Skeletal muscle cell (primary cell): ENCODE measurements at regions not wholly inside any gene's neighbourhood (a gene's known extent, or its start where the extent isn't known, plus 50 kb on each side); places are given as distances from the start of the nearest gene placed in this dataset.

ENCODE experiments used
- DNase-seq: peaks from one replicate; pipeline ENCODE4 v3.0.0-alpha.2; 2010; ENCODE audit warnings: low read depth
- H3K4me3 ChIP-seq: 2 replicates; pipeline ENCODE4 v1.5.1; 2011; ENCODE audit warnings: low read depth, mild to moderate bottlenecking, control low read depth, low read length, moderate library complexity

DNA sequence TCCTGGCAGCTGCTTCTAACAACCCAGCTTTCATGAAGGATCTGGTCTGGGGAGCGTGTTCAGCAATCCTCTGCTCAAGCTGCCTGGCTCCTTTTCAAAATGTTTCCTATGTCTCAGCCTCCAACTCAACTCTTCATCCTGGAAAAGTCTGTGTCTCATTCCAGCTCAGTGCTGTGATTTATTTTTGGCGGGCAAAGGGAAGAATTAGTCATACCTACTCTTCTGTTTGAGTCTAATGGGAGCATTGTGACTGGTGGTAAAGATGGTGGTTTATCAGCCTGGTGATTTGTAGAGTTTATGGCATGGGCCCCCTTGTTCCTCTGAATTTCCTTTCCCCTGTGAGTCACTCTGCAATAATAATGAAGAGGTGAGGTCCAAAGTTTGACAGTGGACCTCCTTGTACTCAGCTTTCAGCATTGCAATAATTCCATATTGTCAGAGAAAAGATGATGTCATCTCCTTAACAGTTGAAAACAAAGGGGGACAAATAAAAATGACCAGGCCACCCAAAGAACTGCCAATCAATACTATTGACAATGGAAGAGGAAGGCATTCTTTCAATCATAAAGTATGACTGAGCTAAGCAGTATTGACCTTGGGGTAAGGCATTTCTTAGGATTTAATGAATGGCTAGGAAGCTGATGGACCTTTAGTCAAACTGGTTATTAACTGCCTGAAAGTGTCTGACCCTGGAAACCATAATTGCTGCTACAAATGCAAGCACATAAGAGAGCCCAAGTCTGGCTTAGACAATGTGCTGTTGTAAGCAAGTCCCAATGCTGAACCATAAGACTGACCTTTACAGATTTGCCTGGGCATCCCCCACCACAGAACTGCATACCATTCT lies 204.7 kb upstream of the MCTP2 start:
- DNase-seq, result peak; percentile 73
- H3K4me3 ChIP-seq, result no peak overlapping the region

DNA sequence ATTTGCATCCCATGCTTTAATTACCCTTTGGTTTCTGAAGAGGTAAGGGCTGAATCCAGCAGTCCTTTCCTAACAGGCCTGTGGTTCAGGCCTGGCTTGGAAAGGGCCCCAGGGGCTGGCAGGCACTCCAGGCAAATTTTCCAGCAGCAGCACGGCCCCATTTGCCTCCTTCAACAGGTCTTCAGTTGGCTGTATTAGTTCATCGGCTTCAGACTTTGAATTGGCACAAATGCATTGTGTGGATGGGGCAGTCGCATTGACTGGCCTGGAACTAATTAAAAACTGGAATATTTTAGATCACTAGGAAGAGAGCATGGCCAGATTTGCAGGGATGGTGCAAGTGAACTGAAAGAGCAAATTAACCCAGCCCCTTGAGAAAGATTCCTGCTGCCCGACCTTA lies 207.8 kb upstream of the MCTP2 start:
- no peak for DNase-seq
- H3K4me3 ChIP-seq, result no peak overlapping the region

DNA sequence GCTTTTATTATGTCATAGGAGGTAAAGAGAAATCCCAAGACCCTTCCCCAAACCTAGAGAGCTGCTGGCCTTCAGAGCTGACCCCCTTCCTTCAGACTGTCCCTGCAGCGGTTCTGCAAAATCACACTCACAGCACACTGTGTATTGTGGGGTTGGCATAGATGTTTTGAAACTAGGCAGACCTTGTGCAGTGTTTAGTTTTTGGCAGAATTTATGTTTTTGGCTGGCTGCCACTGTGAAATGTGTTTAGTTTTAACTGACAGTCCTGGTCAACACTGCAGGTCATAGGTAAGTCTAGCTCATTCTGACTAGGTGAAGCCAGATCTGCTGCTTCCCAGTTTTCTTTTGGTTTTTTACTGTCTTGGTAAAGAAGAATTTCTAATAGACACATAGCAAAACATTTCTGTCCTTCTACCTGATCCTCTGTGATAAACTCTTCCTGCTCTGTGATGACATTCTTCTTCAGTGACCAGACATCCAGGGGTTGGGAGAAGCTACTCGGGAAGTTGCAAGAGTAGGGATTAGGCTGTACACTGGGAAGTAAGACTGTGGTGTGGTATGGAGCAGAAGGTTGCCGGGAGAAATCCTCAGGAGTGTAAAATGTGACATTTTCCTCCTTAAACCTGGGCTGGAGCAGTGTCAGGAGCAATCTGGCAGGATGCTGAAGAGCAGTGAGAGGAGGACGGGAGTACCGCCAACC lies 209.6 kb upstream of the MCTP2 start:
- no peak overlapping the region for H3K4me3 ChIP-seq
- DNase-seq, result no peak

DNA sequence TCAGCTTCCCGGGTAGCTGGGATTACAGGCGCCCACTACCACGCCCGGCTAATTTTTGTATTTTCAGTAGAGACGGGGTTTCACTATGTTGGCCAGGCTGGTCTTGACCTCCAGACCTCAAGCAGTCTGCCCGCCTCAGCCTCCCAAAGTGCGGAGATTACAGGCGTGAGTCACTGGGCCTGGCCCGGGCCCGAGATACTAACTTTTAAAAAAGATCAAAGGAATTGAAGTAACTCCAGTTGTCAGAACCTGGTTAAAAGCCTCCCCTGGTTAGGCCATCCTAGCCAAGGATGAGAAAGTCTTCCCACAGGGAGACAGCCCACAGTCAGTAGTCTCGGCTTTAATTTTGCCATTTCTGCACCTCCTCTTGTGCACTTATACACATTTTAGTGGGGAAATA lies 212.3 kb upstream of the MCTP2 start:
- DNase-seq, result no peak
- H3K4me3 ChIP-seq, result no peak overlapping the region

DNA sequence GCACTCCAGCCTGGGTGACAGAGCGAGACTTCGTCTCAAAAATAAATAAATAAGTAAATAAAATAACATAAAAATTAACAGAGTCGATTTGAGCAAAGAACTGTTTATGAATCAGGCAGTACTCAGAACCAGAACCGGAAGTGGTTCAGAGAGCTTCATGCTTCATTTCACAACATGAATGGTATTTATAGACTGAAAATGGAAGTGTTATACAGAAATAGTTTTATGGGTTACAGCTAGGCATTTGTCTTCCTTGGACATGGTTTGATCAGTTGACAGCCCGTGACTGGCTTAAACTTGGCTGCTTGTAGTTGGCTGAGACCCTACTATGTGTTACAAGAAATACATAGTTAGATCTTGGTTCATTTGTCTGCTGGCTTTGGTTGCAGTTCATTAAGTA lies 216.0 kb upstream of the MCTP2 start:
- no peak overlapping the region for H3K4me3 ChIP-seq
- no peak for DNase-seq

DNA sequence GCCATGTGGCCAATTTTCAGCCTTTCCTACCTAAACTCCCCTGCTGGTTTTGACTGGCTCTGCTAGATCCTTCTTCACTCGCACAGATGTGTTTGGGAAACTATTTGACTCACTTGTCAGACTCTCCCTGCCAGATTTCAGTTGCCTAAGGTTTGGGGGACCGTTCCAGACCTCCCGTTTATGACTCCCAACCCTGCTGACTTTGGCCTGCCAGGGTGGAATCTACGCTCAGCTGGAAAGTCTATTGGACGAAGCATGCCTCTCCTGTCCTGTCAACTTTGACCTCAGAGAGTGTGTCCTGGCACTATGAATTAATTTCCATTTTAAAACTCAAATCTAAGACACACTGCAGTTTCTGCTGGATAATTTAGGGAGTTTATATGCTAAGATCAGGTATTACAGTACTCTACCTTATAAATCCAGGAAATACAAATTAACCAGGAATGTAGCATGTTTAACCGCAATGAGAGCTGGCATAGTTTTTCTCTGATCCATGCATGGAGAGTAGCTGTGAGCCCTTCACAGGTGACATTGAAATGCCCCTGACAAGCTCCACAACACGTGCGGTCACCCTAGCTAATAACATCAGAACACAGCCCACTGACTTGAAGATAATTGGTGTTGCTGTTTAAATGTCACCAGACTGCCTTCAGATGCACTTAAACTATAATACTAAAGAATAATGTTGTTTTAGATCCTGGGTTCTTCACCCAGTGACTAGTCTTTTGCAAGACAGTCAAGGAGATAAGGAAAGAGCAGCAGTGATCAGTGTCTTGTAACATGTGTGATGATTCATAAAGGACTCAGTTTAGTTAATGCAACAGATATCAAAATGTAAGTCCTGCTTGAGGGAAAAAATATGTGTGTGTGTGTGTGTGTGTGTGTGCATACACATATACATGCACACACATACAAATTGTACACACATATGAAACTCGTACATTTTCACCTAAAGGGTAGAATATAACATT lies 223.0 kb upstream of the MCTP2 start:
- no peak for DNase-seq

DNA sequence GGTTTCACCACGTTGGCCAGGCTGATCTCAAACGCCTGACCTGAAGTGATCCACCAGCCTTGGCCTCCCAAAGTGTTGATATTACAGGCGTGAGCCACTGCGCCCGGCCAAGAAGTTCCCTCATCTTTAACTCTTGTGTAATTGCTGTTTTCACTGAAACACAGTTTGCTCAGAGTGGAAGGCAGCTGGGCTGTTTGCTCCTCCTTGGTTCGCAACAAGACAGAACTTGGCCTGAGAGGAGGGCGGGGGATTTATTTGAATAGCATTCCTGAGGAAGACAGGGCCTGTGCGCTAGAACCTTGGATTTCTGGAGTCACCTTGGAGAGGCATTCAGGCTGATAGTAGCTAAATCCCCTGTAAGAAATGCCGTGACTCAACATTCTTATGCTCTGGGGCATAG lies 226.7 kb upstream of the MCTP2 start:
- H3K4me3 ChIP-seq, result no peak overlapping the region
- no peak for DNase-seq

More for the DNA sequence above, 223.0 kb upstream of the MCTP2 start:
- no peak overlapping the region for H3K4me3 ChIP-seq

DNA sequence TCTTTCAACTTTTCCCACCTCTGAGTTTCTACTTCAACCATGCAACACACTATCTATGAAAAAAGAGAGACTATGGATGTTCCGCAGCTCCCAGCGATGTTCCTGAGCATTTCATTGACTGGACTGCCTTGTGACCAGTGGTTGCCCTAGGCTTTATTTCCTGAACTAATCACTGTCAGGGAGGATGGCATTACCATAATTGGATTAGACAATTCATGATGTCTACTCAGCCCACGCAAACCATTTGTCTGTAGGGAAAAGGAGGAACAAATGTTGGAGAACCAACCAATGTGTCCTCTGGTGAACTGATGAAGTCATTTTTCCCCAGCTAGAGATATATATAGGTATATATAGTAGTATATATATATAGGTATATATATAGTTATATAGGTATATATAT lies 229.3 kb upstream of the MCTP2 start:
- DNase-seq, result no peak
- no peak overlapping the region for H3K4me3 ChIP-seq

DNA sequence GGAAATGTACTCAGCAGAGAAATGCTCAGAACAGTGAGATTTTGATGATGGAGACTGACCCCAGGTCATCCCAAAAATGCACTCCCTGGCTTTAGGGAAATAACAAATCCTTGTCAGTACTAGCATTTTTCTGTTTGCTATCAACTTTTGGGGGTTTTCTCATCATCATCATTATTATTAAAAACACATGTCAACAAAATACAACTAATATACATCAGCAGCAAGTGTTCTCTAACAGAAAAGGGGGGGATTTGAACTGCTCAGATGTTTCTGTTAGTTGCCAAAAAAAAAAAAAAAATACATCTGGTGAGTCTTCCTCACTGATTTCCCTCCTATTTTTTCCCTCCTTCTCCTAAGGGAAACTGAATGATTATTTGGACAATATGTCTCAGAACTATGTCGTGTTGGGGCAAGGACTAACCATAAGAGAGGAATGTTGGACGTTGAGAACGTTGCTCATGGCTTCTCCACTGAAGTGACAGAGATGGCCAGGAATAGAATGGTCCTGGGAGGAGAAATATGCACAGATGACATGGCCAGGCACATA lies 230.0 kb upstream of the MCTP2 start:
- no peak for DNase-seq
- no peak overlapping the region for H3K4me3 ChIP-seq

DNA sequence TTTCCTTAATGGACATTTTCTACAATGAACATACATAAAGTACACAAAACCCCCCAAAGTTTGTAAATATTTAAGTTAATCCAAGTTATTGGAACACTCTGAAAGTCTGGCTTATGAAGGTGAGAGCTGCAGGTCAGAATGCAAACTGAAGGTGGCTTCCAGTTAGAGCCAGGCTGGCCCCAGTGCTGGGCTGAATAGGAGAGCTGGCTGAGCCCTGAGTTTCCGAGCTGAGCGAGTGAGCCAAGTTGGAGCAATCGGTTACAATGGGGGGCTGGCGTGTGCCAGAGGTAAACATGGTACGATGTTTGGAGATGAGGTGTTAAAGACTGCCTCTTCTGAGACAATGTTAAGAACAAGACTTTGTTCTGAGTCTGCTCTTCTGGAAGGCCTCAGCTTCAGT lies 230.8 kb upstream of the MCTP2 start:
- no peak overlapping the region for H3K4me3 ChIP-seq
- DNase-seq, result no peak

DNA sequence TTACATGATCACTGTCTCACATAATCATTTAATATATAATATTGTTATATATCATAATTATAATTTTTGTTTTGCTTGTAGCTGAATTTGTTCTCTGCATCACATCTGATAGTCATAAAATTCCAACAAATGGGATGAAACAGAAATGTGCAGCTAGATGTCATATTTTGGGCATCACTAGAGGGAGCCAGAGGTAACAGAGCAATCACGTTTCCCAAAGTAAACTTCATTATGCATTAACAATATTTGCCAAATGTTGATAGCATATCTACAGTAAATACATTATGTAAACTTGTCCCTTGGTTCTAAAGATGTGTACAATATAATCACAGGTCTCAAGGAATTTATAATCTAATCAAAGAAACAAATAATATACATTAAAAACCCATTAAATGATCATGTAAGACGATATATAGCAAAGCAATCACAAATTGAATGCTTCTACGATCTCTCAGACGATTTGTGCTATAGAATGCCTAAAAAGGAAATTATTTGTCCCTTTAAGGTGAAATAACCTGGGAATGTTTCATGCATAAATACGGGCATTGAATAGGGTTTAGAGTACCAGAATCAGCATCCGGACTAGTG lies 234.2 kb upstream of the MCTP2 start:
- H3K4me3 ChIP-seq, result no peak overlapping the region
- no peak for DNase-seq

DNA sequence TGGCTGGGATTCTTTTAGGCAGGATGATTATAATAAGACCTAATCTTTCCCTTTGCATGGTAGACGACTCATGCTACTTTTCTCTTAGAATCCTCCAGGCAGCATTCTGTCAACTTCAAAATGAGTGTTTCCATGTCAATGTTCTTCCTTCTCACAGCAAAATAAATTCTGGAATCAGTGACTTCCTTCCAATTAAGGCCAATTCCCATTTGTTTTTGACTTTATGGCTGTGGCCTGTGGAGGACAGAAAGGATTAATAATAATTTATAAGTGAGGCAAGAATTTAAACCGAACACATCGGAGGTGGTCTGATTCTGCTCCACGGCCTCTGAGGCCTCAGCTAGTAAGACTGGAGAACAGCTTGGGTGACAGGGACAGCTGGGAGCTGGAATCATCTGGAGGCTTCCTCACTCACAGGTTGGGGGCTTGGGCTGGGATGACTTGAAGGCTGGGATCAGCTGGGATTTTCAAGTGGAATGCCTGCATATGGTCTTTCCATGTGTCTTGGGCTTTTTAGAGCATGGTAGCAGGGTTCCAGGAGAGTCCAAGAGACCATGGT lies 241.8 kb upstream of the MCTP2 start:
- H3K4me3 ChIP-seq, result no peak overlapping the region
- DNase-seq, result no peak

DNA sequence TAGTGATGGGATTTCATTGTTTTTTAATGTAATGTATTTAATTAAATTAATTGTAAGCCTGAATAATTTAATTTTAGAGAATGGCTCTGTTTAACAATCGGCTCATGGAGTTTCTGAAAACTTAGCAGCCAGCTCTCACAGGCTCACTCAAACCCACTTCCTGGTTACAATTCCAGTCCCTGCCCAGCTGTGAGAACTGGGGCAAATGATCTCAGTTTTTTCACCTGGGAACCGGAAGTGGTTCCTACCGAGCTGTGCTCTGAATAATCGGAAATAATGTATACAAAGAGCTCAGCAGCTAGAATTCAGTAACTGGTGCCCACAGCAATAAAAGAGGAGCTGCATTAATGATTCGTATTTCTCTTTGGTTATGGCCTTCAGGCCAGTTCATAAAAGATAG lies 244.3 kb upstream of the MCTP2 start:
- DNase-seq, result no peak
- no peak overlapping the region for H3K4me3 ChIP-seq

DNA sequence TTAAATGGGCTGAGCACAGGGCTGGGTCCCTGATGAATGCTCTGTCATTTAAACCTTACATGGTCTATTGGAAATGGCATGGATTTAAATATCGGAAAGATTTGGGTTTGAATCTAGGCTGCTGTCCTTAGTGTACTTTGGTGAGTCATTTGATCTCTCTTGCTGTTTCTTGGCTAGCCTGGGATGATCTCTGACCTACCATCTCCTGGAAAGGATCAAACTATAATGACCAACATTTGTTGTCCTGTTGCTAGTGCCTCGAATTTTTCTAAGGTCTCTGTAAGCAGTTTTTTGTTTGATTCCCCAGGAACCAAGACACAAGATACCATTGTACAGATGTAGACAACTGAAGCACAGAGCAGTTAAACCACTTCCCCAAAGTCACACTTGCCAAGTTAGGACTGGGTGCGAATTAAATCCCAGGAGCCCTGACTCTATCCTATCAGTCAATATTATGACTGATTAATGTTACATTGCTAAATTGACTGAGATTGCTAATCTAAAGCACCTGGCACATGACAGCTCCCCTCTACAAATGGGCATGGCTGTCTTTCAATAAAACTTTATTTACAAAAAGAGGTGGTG lies 244.9 kb upstream of the MCTP2 start:
- no peak overlapping the region for H3K4me3 ChIP-seq
- no peak for DNase-seq

DNA sequence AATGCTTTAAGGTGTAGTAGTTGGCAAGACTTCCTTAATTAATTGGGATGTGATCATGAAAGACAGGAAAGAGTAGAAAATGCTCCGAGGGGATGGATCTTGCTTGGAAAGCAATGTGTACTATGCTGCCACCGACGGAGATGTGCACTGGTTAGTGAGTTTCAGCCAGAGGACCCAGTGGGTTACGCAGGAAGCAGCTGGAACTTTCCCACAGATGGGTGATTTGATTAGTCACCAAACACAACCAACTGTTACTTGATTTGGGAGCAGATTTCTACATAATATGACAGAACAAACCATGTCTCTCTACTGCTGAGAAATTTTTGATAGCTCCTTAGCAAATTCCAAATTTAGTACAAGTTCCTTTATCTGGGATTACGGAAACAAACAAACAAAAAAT lies 245.4 kb upstream of the MCTP2 start:
- no peak overlapping the region for H3K4me3 ChIP-seq

DNA sequence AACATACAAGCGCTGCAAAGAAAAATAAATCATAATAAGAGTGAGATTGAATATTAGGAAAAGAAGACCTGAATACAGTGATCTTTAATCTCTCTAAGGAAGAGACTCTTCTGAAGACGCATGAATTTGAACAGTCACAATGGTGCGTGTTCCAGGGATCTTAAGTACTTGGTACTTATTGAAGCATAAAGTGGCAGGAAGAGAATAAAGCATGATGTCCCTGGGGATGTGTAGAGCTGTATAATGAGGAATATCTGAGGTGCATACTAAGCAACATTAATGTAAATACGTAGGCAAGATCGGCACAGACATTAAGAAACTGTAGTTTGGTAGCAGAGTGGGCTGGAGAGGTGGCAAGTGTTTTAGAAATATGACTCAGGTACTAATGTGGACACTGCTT lies 246.2 kb upstream of the MCTP2 start:
- DNase-seq, result no peak
- H3K4me3 ChIP-seq, result no peak overlapping the region

More for the DNA sequence above, 245.4 kb upstream of the MCTP2 start:
- DNase-seq, result no peak

DNA sequence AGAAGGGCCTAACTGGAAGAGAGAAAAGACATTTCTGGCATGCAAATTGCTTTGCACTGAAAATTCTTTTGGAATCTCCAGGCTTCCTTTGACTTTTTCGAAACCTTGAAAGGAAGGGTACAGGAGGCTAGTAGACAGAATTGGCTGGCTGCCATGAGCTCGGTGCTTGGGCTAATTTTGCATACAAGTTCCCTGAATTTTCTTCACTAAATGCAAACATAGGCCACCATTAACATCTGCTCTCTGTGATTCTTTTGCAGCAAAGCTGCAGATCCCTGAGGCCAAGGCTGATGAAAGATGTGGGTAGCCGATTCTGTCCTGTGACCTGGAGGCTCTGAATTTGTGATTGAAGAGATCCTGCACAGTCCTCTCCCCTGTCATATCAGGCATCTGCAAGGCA lies 247.8 kb upstream of the MCTP2 start:
- no peak for DNase-seq
- H3K4me3 ChIP-seq, result no peak overlapping the region

DNA sequence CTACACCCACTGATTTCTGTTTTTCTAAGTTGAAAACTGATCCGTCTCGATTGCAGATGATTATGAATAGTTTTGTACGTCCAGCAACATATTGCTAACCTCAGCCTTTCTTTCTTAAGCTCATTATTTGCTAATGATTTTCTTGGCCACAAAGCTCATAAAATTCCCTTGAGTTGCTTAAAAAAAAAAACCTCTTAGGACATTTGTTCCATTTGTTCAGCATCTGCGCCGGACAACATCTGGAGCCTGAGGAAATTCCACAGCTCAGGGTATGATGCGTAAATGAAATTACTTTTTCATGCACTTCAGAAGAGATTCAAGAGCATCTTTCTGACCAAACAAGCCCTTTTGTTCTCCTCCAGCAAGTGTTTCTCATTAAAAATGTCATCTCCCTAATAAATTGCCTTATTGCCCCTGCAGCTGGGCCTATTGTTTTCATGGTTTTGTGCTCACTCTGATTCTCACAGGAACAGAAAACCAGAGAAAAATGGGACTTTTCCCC lies 249.1 kb upstream of the MCTP2 start:
- DNase-seq, result no peak
- H3K4me3 ChIP-seq, result no peak overlapping the region

DNA sequence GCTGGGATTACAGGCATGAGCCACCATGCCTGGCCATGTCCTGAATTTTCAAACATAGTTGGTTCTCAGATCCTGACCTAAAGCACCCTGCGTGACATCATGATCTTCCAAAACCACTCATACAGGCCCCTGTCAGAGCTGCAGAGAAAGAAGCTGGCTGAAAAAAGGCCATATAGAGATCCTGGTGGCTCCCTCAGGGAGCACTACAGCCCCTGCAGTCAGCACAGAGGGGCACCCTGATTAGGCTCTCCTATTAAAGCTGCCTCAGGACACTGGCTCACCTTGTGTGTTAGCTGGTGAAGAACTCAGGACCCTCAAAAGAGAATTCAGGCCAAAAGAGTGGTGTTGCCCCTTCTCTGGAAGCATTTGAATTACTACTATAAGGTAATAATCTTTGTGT lies 249.7 kb upstream of the MCTP2 start:
- no peak overlapping the region for H3K4me3 ChIP-seq
- DNase-seq, result no peak
